Sigmoid colon (tissue), 6 donors: ENCODE measurements at regions not wholly inside any gene's neighbourhood (a gene's known extent, or its start where the extent isn't known, plus 50 kb on each side); places are given as distances from the start of the nearest gene placed in this dataset.

Experiments
- DNase-seq: peaks from one replicate; pipeline ENCODE4 v3.0.0-alpha.2; 2019
- H3K27ac ChIP-seq, 4 donors: fragments of 200-600 bp; sonication (generic); one replicate each; pipeline ENCODE4 v1.5.1; 2016 to 2019; ENCODE audit warnings: mild to moderate bottlenecking in 1 of 4
- H3K27me3 ChIP-seq, 3 donors: fragments of 200-600 bp; sonication (generic); one replicate each; pipeline ENCODE4 v1.5.1; 2019; ENCODE audit warnings: mild to moderate bottlenecking in 1 of 3
- H3K36me3 ChIP-seq, 4 donors: fragments of 200-600 bp; sonication (generic); one replicate each; pipeline ENCODE4 v1.5.1; 2016 to 2019
- H3K4me1 ChIP-seq, 4 donors: fragments of 200-600 bp; sonication (generic); one replicate each; pipeline ENCODE4 v1.5.1; 2017 to 2019
- H3K4me3 ChIP-seq, 4 donors: fragments of 200-600 bp; sonication (generic); one replicate each; pipeline ENCODE4 v1.5.1; 2017 to 2019; ENCODE audit warnings: mild to moderate bottlenecking in 2 of 4, moderate library complexity in 1 of 4
- H3K9me3 ChIP-seq, 4 donors: fragments of 200-600 bp in 3 of 4; sonication (generic) in 3 of 4; one replicate each; pipeline versions ENCODE4 v1.5.1 to v1.6.1; 2013 to 2019
- CTCF ChIP-seq, 4 experiments: fragments of 450-650 bp in 3 of 4; fragments of 200-600 bp in 1 of 4; IDR thresholded peaks; one replicate each; pipeline ENCODE4 v1.5.1; 2016 to 2019; ENCODE audit warnings: antibody characterized with exemption in 4 of 4, mild to moderate bottlenecking in 3 of 4, moderate library complexity in 2 of 4
- EP300 ChIP-seq, 4 donors: sonication (generic); formaldehyde crosslinking; IDR thresholded peaks; one replicate each; pipeline ENCODE4 v1.6.1; 2017; ENCODE audit warnings: antibody characterized with exemption in 4 of 4
- POLR2A ChIP-seq, 2 donors: fragments of 450-650 bp; IDR thresholded peaks; one replicate each; pipeline ENCODE4 v1.6.1; 2016; ENCODE audit warnings: antibody characterized with exemption in 2 of 2, mild to moderate bottlenecking in 2 of 2, moderate library complexity in 2 of 2
- POLR2AphosphoS5 ChIP-seq, 4 donors: sonication (generic); formaldehyde crosslinking; IDR thresholded peaks; one replicate each; pipeline ENCODE4 v1.6.1; 2017; ENCODE audit warnings: antibody characterized with exemption in 4 of 4
- WGBS, 2 donors: extraction: QIAGEN DNeasy Blood & Tissue Kit; methylation state at CpG; one replicate each; pipeline ENCODE4 v1.1.7; 2013; 5-methylcytosine and 5-hydroxymethylcytosine counted together
- intact Hi-C: fragments of 100-400 bp; cut with DNase I; formaldehyde crosslinking; loops from one replicate; pipeline ENCODE4 v1.15.1; 2023
- donor health status: healthy with polysubstance abuse.
- donor health status: healthy.

GRCh38 chr5:167440846-167441245 is 850.6 kb upstream of the WWC1 start:
- no peak overlapping the region for H3K4me3 ChIP-seq
- intact Hi-C loops: no loop called here
- no peak for DNase-seq
- H3K9me3 ChIP-seq: no peaks in the 10 kb centered on the region
- no peaks in the 10 kb centered on the region for H3K36me3 ChIP-seq
- no peaks in the 10 kb centered on the region for H3K4me1 ChIP-seq
- no peaks in the 10 kb centered on the region for H3K27me3 ChIP-seq
- H3K27ac ChIP-seq: no peak overlapping the region
- 49 to 56% methylated on average over 3 of the region's 3 CpGs for WGBS, 2 donors
- no peak for TF ChIP-seq EP300 (IDR thresholded peaks at IDR 0.05)
- no peak for TF ChIP-seq CTCF (IDR thresholded peaks at IDR 0.05)
- TF ChIP-seq POLR2A (IDR thresholded peaks at IDR 0.05): no peak
- no peak for TF ChIP-seq POLR2AphosphoS5 (IDR thresholded peaks at IDR 0.05)

GRCh38 chr5:167442922-167443321 is 848.5 kb upstream of the WWC1 start:
- H3K9me3 ChIP-seq: no peaks in the 10 kb centered on the region
- no peak for TF ChIP-seq POLR2AphosphoS5 (IDR thresholded peaks at IDR 0.05)
- no peak for TF ChIP-seq EP300 (IDR thresholded peaks at IDR 0.05)
- no peak for TF ChIP-seq POLR2A (IDR thresholded peaks at IDR 0.05)
- no peak for TF ChIP-seq CTCF (IDR thresholded peaks at IDR 0.05)
- no peak for DNase-seq
- H3K27ac ChIP-seq: no peak overlapping the region
- WGBS, 2 donors: 82 to 88% methylated on average over 2 of the region's 2 CpGs
- intact Hi-C loops: no loop called here
- no peaks in the 10 kb centered on the region for H3K4me1 ChIP-seq
- no peaks in the 10 kb centered on the region for H3K27me3 ChIP-seq
- H3K36me3 ChIP-seq: no peaks in the 10 kb centered on the region
- H3K4me3 ChIP-seq: no peak overlapping the region

GRCh38 chr5:167447466-167448375 is 843.7 kb upstream of the WWC1 start:
- DNase-seq: no peak
- no peaks in the 10 kb centered on the region for H3K9me3 ChIP-seq
- 46 to 63% methylated on average over 8 of the region's 8 CpGs for WGBS, 2 donors
- no peak for TF ChIP-seq POLR2AphosphoS5 (IDR thresholded peaks at IDR 0.05)
- no peak for TF ChIP-seq CTCF (IDR thresholded peaks at IDR 0.05)
- TF ChIP-seq POLR2A (IDR thresholded peaks at IDR 0.05): no peak
- no peak for TF ChIP-seq EP300 (IDR thresholded peaks at IDR 0.05)
- no peak overlapping the region for H3K4me3 ChIP-seq
- no peaks in the 10 kb centered on the region for H3K27me3 ChIP-seq
- intact Hi-C loops: no loop called here
- H3K4me1 ChIP-seq: no peaks in the 10 kb centered on the region
- H3K36me3 ChIP-seq: no peaks in the 10 kb centered on the region
- no peak overlapping the region for H3K27ac ChIP-seq

GRCh38 chr5:167448376-167448775 is 843.1 kb upstream of the WWC1 start:
- no peaks in the 10 kb centered on the region for H3K27me3 ChIP-seq
- H3K4me1 ChIP-seq: no peaks in the 10 kb centered on the region
- WGBS, 2 donors: 10 to 52% methylated on average over 7 of the region's 7 CpGs
- no peak for DNase-seq
- no peak for TF ChIP-seq EP300 (IDR thresholded peaks at IDR 0.05)
- TF ChIP-seq CTCF (IDR thresholded peaks at IDR 0.05): no peak
- no peak for TF ChIP-seq POLR2A (IDR thresholded peaks at IDR 0.05)
- no peak for TF ChIP-seq POLR2AphosphoS5 (IDR thresholded peaks at IDR 0.05)
- no peaks in the 10 kb centered on the region for H3K36me3 ChIP-seq
- no peak overlapping the region for H3K4me3 ChIP-seq
- intact Hi-C loops: no loop called here
- no peaks in the 10 kb centered on the region for H3K9me3 ChIP-seq
- H3K27ac ChIP-seq: no peak overlapping the region
